ENCODE measurements at regions not wholly inside any gene's neighbourhood (a gene's known extent, or its start where the extent isn't known, plus 50 kb on each side); places are given as distances from the start of the nearest gene placed in this dataset.

DNA sequence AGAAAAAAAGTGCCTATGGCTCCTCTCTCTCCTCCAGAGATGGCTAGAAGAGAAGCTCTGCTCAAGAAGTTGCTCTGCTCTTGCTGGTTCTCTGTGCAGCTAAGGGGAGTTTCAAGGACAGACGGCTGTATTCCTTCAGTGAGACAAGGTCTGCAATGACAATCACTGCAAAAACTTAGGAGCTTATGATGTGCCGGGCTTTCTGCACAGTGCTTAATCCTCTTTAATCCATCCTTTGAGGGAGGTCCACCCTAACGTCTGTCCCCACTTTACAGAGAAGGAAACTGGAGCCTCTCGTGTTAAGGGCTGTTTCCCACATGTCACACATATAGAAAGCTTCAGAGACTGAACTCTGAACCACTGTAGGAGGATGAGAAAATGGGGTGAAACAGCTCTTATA lies 260.6 kb downstream of the MEX3B start:
- Histone ChIP-seq H3K27me3 (ENCODE audit: control insufficient read depth in 2 of 2, insufficient read depth in 2 of 2, low read length in 2 of 2) (no peaks in the 10 kb centered on the region), H4K20me1 (replicated peaks; ENCODE audit: control insufficient read depth, extremely low read depth, insufficient read depth, low read length) (no peaks in the 10 kb centered on the region), H3K27ac (ENCODE audit: insufficient read depth, low read depth, low read length) (no peak overlapping the region), H3K4me2 (ENCODE audit: insufficient read depth, low read length) (no peak overlapping the region), H2AFZ (ENCODE audit: low read depth, low read length) (no peak overlapping the region), H3K9ac (replicated peaks; ENCODE audit: extremely low read depth, insufficient read depth, low read length) (no peak overlapping the region), H3K4me1 (ENCODE audit: control insufficient read depth, extremely low read depth, insufficient read depth, low read length) (no peaks in the 10 kb centered on the region), H3K9me3 (replicated peaks; ENCODE audit: control insufficient read depth, insufficient read depth, low read length) (no peaks in the 10 kb centered on the region), H3K36me3 (ENCODE audit: control insufficient read depth in 2 of 2, extremely low read depth in 1 of 2, insufficient read depth in 2 of 2, low read length in 2 of 2) (no peaks in the 10 kb centered on the region), H3K9me1 (replicated peaks; ENCODE audit: control insufficient read depth, extremely low read depth, insufficient read depth, low read length) (no peaks in the 10 kb centered on the region), H3K79me2 (ENCODE audit: control insufficient read depth, insufficient read depth, low read length) (no peaks in the 10 kb centered on the region), H3K4me3 (replicated peaks in 1 of 3; ENCODE audit: insufficient read depth in 1 of 3, low read depth in 1 of 3, low read length in 3 of 3) (no peak overlapping the region)
- dilution Hi-C loops (cut with MboI; ENCODE audit: extremely low pct_ligation_motif_present, low sequenced_read_pairs), result no loop called here
- intact Hi-C loops (cut with micrococcal nuclease), result no loop called here
- no peak for FAIRE-seq
- no TSS peak for BruUV-seq (replicated peaks)
- no peak for TF ChIP-seq FOS (IDR thresholded peaks at IDR 0.05; ENCODE audit: borderline replicate concordance, insufficient read depth, low read length)
- no peak for TF ChIP-seq MYC (IDR thresholded peaks at IDR 0.05; ENCODE audit: low read depth, low read length)
- TF ChIP-seq JUN (IDR thresholded peaks at IDR 0.05; ENCODE audit: borderline replicate concordance, insufficient read depth, insufficient read length, low read depth), result no peak
- TF ChIP-seq POLR2AphosphoS5 (IDR thresholded peaks at IDR 0.05; ENCODE audit: insufficient read depth, low read depth, low read length), result no peak
- TF ChIP-seq, protein P1, sequence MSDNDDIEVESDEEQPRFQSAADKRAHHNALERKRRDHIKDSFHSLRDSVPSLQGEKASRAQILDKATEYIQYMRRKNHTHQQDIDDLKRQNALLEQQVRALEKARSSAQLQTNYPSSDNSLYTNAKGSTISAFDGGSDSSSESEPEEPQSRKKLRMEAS (IDR thresholded peaks at IDR 0.05; ENCODE audit: insufficient read depth, insufficient read length), result no peak
- TF ChIP-seq EZH2 (IDR thresholded peaks at IDR 0.05; ENCODE audit: borderline replicate concordance, low read depth, low read length, severe bottlenecking), result no peak
- no peak for TF ChIP-seq POLR2A (IDR thresholded peaks at IDR 0.05; ENCODE audit: low read depth, low read length)
- TF ChIP-seq, protein P2, sequence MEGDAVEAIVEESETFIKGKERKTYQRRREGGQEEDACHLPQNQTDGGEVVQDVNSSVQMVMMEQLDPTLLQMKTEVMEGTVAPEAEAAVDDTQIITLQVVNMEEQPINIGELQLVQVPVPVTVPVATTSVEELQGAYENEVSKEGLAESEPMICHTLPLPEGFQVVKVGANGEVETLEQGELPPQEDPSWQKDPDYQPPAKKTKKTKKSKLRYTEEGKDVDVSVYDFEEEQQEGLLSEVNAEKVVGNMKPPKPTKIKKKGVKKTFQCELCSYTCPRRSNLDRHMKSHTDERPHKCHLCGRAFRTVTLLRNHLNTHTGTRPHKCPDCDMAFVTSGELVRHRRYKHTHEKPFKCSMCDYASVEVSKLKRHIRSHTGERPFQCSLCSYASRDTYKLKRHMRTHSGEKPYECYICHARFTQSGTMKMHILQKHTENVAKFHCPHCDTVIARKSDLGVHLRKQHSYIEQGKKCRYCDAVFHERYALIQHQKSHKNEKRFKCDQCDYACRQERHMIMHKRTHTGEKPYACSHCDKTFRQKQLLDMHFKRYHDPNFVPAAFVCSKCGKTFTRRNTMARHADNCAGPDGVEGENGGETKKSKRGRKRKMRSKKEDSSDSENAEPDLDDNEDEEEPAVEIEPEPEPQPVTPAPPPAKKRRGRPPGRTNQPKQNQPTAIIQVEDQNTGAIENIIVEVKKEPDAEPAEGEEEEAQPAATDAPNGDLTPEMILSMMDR (IDR thresholded peaks at IDR 0.05; ENCODE audit: extremely low read depth in 1 of 2, insufficient read depth in 1 of 2, low read depth in 1 of 2, low read length in 2 of 2), result no peak
- no peak for TF ChIP-seq GATA2 (IDR thresholded peaks at IDR 0.05; ENCODE audit: insufficient read depth, insufficient read length, low read depth, low read length)
- CTCF ChIA-PET, result no interaction called here
- POLR2A ChIA-PET, result no interaction called here
- no peak for DNase-seq (ENCODE audit: low read depth, low spot score)
